LNCaP clone FGC (cell line): ENCODE measurements at regions not wholly inside any gene's neighbourhood (a gene's known extent, or its start where the extent isn't known, plus 50 kb on each side); places are given as distances from the start of the nearest gene placed in this dataset.

ENCODE experiments used
- DNase-seq: peaks from one replicate; pipeline ENCODE4 v3.0.0-alpha.2; 2011; ENCODE audit warnings: low read depth
- H3K4me3 ChIP-seq: 2 replicates; pipeline ENCODE4 v1.5.1; 2011; ENCODE audit warnings: mild to moderate bottlenecking, low read depth, low read length, control low read depth
- TF ChIP-seq, protein P1 (sequence below): IDR thresholded peaks from 2 replicates; pipeline ENCODE4 v1.5.1; 2012; ENCODE audit warnings: mild to moderate bottlenecking; ENCODE audit not compliant: control insufficient read depth, insufficient read depth; ENCODE audit errors: extremely low read depth

DNA sequence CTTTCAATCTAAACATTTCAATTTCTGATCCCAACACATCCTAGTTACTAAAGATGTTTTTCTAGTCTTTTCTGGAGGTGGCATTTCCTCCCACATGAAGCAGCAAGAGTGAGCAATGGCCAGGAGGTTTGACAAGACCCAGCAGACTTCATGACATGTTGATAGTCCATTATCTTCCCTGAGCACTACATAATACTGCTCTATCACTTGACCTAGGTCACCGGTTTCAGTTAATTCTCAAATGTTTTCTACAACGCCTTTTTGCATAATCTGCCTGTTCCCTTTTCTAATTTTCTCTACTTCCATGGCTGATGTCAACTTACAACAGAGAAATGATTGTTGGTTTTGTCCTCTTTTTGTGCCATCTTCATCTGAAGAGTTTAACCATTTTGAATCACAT, 62.0 kb upstream of the GPRIN3 start:
- no peak overlapping the region for H3K4me3 ChIP-seq
- TF ChIP-seq, protein P1, sequence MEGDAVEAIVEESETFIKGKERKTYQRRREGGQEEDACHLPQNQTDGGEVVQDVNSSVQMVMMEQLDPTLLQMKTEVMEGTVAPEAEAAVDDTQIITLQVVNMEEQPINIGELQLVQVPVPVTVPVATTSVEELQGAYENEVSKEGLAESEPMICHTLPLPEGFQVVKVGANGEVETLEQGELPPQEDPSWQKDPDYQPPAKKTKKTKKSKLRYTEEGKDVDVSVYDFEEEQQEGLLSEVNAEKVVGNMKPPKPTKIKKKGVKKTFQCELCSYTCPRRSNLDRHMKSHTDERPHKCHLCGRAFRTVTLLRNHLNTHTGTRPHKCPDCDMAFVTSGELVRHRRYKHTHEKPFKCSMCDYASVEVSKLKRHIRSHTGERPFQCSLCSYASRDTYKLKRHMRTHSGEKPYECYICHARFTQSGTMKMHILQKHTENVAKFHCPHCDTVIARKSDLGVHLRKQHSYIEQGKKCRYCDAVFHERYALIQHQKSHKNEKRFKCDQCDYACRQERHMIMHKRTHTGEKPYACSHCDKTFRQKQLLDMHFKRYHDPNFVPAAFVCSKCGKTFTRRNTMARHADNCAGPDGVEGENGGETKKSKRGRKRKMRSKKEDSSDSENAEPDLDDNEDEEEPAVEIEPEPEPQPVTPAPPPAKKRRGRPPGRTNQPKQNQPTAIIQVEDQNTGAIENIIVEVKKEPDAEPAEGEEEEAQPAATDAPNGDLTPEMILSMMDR: no peak
- no peak for DNase-seq

DNA sequence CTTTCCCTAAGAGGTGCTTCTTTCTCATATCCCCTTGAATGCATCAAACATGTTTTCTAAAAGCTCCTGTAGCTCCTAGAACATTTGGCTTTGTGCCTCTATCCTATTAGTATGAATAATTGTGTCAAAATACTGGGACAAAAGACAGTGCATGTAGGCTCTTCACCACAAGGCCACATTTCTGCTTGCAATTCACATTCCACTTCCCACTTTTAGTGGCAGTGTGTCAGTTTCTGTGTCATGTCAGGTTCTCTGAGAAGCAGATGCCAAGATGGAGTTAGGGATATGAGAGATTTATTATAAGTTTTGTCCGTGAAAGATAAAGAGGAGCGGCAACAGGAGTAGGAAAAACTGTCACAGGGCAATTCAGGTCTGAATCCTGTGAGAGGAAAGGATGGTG, 61.3 kb upstream of the GPRIN3 start:
- TF ChIP-seq, protein P1: no peak
- DNase-seq: no peak
- H3K4me3 ChIP-seq: no peak overlapping the region

DNA sequence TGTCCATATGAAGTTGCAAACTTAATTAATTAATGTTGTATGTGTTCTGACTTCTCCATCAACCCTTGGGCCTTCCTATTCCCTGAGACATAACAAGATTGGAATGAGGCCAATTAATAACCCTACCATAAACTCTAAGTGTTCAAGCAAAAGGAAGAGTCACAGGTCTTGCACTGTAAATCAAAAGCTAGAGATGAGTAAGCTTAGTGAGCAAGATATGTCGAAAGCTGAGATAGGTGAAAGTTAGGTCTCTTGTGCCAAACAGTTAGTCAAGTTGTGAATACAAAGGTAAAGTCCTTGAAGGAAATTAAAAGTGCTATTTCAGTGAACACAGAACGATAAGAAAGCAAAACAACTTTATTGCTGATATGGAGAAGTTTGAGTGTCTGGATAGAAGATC, 58.2 kb upstream of the GPRIN3 start:
- no peak overlapping the region for H3K4me3 ChIP-seq
- TF ChIP-seq, protein P1: no peak
- no peak for DNase-seq

DNA sequence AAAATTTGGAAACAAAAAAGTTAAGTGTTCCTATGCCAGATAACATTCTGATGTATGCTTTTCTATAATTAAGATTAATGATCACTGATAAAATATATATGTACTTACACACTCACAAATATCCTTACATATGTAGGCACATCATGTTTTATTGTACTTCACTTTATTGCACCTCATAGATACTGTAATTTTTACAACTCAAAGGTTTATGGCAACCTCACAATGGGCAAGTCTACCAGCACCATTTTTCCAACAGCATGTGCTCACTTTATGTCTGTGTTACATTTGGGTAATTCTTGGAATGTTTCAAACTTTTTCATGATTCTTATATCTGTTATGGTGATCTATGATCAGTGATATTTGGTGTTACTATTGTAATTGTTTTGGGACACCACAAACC, 57.8 kb upstream of the GPRIN3 start:
- DNase-seq: no peak
- no peak overlapping the region for H3K4me3 ChIP-seq
- TF ChIP-seq, protein P1: no peak

DNA sequence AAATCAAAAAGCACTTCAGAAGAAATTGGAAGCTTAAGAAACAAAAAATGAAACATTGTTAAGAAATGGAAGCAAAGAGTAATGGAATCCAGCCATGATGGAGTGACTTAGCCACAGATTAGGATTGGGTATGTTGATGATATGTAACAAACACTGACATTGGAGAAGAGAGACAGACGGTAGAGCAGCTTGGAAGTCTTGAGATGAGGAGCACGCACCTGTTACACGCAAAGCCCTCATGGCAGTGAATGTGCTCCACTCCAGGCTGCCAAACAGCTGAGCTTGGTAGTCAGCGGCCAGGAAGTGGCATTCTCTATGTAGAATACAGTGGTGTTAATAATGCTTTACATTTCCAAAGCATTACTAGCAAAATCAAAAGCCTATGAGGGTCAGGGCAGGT, 56.9 kb upstream of the GPRIN3 start:
- H3K4me3 ChIP-seq: no peak overlapping the region
- no peak for DNase-seq
- TF ChIP-seq, protein P1: no peak

DNA sequence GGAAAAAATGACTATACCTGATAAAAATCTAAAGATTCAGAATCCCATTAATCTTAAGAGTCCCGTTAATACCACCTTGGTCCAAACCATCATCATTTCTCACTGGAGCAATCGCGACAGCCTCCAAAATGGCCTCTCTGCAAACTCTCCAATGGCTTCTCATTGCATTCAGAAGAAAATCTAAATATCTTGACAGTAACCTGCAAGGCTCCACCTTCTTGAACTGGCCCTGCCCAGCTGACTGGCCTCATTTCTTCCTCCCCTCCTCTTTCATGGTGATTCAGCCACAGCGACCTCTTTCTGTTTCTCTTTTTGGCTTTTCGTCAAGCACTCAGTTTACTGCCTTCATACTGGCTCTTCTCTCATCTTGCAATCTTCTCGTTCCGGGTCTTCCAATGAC, 56.2 kb upstream of the GPRIN3 start:
- DNase-seq: no peak
- no peak overlapping the region for H3K4me3 ChIP-seq
- TF ChIP-seq, protein P1: no peak

DNA sequence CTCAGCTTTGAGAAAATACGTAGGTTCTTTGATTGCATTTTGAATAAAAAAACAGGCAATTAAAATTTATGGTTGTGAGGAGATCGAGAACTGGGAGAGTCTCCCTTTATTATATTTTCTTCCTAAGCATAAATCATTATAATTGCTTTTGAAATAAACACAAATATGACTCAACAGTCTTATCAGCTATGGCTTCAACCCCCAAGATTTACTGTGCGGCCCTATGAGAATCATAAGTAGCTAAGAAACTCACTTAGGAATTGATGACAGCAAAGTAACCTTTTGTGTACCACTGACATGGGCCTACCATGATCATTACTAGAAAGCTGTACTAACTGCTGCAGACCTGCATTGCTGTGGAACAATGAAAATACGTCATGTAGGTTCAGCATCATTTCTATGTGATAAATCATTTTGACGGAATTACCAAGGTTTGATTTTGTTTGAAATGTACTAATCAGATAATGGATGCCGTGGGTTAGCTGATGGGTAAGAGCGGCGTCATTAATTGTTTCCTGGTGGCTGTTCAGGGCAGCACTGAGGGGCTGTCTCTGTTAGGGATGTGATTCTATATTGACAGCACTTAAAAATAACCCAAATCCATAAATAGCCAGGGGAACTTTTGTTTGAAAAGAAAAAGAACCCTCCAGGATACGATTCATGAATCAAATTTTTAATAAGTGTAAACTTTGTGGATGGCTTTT, 51.5 kb upstream of the GPRIN3 start:
- H3K4me3 ChIP-seq: no peak overlapping the region
- TF ChIP-seq, protein P1: no peak
- DNase-seq: no peak
